Choroid plexus epithelial cell (primary cell): ENCODE measurements at regions not wholly inside any gene's neighbourhood (a gene's known extent, or its start where the extent isn't known, plus 50 kb on each side); places are given as distances from the start of the nearest gene placed in this dataset.

Experiments
- DNase-seq: peaks from one replicate; pipeline ENCODE4 v3.0.0-alpha.2; 2010; ENCODE audit warnings: low read depth
- H3K4me3 ChIP-seq: 2 replicates; pipeline ENCODE4 v1.5.1; 2011; ENCODE audit warnings: low read depth, mild to moderate bottlenecking, control low read depth, low read length, moderate library complexity
- TF ChIP-seq, protein P1 (sequence below): conservative IDR thresholded peaks from 2 replicates; pipeline ENCODE4 v1.5.1; 2011; ENCODE audit warnings: low read depth, mild to moderate bottlenecking, control low read depth, inconsistent platforms, low read length, moderate library complexity

DNA sequence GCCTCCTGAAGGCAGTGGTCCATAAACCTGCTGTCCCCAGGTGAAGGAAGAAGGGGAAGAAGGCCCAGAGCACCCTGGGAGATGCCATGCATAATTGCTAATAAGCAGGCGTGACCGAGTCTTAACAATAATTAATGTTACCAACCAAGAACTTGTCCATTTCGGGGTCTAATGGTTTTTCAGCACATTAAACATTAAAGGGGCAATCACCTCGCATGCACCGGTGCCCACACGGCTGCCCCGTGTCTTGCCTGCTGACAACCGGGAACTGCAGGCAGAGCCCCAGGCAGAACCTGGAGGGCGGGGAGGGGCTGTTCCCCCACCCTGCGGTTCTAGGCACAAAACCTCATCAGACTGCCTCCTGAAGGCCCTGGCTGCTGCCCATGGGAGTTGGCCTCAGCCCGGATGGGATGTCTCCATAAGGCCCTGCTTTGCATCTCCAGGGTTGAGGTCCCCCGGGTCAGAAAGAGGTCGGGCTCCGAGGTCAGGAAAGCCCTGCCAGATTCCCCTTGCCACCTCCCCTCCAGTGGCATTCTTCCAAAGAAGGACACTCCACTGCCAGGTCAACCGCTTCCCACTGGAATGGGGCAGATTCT lies 169.0 kb downstream of the BUD13 start:
- TF ChIP-seq, protein P1, sequence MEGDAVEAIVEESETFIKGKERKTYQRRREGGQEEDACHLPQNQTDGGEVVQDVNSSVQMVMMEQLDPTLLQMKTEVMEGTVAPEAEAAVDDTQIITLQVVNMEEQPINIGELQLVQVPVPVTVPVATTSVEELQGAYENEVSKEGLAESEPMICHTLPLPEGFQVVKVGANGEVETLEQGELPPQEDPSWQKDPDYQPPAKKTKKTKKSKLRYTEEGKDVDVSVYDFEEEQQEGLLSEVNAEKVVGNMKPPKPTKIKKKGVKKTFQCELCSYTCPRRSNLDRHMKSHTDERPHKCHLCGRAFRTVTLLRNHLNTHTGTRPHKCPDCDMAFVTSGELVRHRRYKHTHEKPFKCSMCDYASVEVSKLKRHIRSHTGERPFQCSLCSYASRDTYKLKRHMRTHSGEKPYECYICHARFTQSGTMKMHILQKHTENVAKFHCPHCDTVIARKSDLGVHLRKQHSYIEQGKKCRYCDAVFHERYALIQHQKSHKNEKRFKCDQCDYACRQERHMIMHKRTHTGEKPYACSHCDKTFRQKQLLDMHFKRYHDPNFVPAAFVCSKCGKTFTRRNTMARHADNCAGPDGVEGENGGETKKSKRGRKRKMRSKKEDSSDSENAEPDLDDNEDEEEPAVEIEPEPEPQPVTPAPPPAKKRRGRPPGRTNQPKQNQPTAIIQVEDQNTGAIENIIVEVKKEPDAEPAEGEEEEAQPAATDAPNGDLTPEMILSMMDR = no peak
- no peak overlapping the region for H3K4me3 ChIP-seq
- no peak for DNase-seq

DNA sequence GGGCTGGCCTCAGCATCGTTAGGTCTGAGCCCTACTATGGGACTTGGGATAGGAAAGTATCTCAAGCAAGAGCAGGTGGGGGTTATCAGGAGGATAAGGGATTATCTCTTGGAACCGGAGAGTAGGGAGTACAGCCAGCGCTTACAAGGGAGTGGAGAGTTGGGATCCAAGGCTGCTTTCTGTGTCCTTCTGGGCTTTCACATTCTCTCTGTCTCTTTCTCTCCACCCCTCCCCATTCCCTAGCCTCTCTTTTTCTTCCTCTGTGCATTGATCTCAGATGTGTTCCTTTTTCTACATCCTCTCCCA lies 170.2 kb downstream of the BUD13 start:
- no peak overlapping the region for H3K4me3 ChIP-seq
- DNase-seq = no peak
- TF ChIP-seq, protein P1 = no peak

DNA sequence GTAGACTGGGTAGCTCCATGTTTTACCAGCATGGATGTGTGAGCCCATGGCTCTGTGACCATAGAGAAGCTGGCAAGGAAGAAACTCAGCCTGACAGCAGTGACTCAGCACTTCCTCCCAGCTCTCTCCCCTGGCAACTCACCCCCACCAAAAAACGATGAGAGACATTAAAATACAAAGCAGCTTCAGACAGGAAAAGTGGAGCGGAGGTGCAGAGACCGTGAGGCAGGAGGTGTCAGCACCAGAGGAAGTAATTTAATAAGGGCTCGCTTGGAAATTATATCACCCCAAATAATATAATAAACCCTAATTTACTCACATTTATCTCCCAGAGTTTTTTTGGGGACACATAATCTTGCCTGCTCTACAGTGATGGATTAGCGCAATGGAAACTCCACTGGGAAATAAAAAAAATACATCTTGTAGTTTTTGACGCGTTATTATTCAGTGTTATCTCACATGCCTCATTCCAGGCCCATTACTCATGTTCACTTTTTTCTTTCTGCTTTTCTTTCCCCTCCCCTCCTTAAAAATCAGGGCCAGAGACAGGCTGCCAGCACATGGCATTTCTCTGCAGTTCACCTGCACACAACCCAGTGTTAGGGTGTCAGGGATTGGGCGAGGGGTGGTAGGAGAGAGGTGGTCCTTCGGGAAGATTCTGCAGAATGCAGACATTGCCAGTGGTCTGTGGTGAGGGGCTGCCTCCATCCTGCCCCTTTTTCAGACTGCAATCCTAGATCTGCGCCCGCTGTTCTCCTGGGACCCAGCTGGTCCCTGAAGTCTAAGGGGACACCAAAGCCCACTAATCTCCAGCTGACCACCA lies 170.8 kb downstream of the BUD13 start:
- peak; percentile 21 for DNase-seq
- H3K4me3 ChIP-seq = no peak overlapping the region

DNA sequence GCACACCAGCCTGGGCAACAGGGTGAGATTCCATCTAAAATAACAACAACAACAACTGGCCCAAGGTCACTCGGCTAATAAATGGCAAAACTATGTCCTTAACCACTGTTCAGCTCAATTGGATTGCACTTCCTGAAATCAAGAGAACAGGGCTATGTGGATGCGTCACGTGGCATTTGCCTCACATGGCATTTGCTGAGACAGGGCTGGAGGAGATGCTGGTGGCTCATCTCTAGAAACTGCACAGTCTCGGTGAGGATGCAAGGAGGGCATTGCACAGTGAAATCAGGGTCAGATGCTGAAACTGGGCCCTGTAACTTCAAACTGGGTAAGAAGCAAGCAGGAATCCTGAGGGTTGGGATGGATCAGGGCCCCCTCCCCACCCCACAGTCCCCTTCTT lies 171.9 kb downstream of the BUD13 start:
- no peak overlapping the region for H3K4me3 ChIP-seq
- TF ChIP-seq, protein P1 = no peak
- DNase-seq = no peak

More for the DNA sequence above, 170.8 kb downstream of the BUD13 start:
- TF ChIP-seq, protein P1 = no peak

DNA sequence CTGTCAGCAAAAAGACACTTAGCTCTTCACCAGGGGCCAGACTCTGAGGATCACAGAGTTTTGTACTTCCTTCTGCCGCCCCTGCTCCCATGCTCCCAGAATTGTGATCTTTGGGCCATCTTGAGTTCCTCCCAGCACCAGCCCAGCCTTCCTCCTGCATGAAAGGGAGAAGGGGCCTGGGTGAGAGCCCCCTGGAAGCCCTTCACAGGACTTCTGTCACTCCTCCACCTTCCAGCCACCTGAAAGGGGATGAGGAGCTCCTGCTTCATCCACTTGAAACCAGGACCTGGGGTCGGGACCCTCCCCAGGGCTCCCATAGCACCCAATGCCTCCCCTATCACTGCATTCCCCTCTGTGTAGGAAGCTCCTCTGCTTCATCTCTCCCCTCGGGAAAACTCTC lies 174.2 kb downstream of the BUD13 start:
- no peak for DNase-seq
- no peak overlapping the region for H3K4me3 ChIP-seq
- TF ChIP-seq, protein P1 = no peak

DNA sequence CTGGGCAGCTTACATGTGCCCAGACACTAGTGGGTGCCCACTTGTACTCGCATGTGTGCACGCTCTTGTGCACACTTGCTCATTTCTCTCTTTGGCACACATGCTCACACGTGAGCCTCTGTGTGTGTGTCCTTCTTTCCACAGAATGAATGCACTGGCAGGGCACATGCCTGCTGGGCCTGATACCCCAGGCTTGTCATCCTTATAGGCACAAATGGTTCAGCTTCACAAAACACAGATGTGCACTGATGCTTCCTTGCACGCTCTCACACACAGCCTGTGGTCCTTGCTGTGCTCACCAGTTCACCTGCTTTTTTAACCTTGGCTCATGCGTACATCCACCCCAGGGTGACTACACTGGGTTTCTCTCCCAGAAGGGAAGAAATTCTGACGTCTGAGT lies 174.8 kb downstream of the BUD13 start:
- H3K4me3 ChIP-seq = no peak overlapping the region
- TF ChIP-seq, protein P1 = no peak
- no peak for DNase-seq
